Pancreas (tissue), 10 donors: ENCODE measurements at regions not wholly inside any gene's neighbourhood (a gene's known extent, or its start where the extent isn't known, plus 50 kb on each side); places are given as distances from the start of the nearest gene placed in this dataset.

ENCODE experiments used
- ATAC-seq, 4 donors: fragments of 200-7000 bp; cut with Tn5 transposase; one replicate each; pipeline versions ENCODE4 v1.8.0 to v1.9.1; 2020; ENCODE audit warnings: mild to moderate bottlenecking in 4 of 4, moderate library complexity in 4 of 4
- DNase-seq, 6 donors: peaks; one replicate each; pipeline ENCODE4 v3.0.0-alpha.2; 2020
- FAIRE-seq: peaks from 2 replicates; lab custom pipeline; 2012; peaks lifted over from hg19 to GRCh38; lab: Jason Lieb, UNC
- H3K27ac ChIP-seq, 4 donors: fragments of 200-600 bp; sonication (generic); 1 replicate in 3 of 4; 2 replicates in 1 of 4; pipeline versions ENCODE4 v1.5.0 to v1.8.0; 2020
- H3K27me3 ChIP-seq, 4 donors: fragments of 200-600 bp; one replicate each; pipeline ENCODE4 v1.8.0; 2021
- H3K36me3 ChIP-seq, 3 donors: fragments of 200-600 bp; sonication (generic) in 1 of 3; one replicate each; pipeline versions ENCODE4 v1.5.0 to v1.8.0; 2020 to 2021
- H3K4me1 ChIP-seq, 3 donors: fragments of 200-600 bp; one replicate each; pipeline ENCODE4 v1.8.0; 2021
- H3K4me3 ChIP-seq, 4 donors: fragments of 200-600 bp; sonication (generic) in 2 of 4; one replicate each; pipeline versions ENCODE4 v1.5.0 to v1.8.0; 2020 to 2021
- H3K9me3 ChIP-seq, 4 donors: fragments of 200-600 bp; one replicate each; pipeline ENCODE4 v1.8.0; 2021
- WGBS, 2 donors: extraction: QIAGEN DNeasy Blood & Tissue Kit; methylation state at CpG; one replicate each; pipeline ENCODE4 v1.1.7; 2013; 5-methylcytosine and 5-hydroxymethylcytosine counted together
- intact Hi-C, 3 donors: fragments of 100-400 bp; cut with DNase I; formaldehyde crosslinking; loops; one replicate each; pipeline versions ENCODE4 v1.11.1 to v1.14.2; 2022
- TF ChIP-seq, protein P1 (sequence below), 4 donors: fragments of 200-600 bp; sonication (generic) in 3 of 4; IDR thresholded peaks; one replicate each; pipeline versions ENCODE4 v1.5.0 to v1.8.0; 2021; ENCODE audit warnings: antibody characterized with exemption in 4 of 4
- donor health status: healthy with polysubstance abuse.
- donor health status: DM: no; HTN: no; CAD: no; lungs with moderate emphysema.
- donor health status: DM: no; HTN: no; CAD: no.
- donor health status: control.
- donor health status: control.
- donor health status: Bipolar disorder and iron deficiency.
- donor health status: DM: yes; HTN: yes; CAD: no.
- donor health status: DM: no; HTN: no; CAD: no.
- donor health status: DM: no; HTN: no; CAD: no.
- donor health status: DM: yes; HTN: yes; CAD: no.

DNA sequence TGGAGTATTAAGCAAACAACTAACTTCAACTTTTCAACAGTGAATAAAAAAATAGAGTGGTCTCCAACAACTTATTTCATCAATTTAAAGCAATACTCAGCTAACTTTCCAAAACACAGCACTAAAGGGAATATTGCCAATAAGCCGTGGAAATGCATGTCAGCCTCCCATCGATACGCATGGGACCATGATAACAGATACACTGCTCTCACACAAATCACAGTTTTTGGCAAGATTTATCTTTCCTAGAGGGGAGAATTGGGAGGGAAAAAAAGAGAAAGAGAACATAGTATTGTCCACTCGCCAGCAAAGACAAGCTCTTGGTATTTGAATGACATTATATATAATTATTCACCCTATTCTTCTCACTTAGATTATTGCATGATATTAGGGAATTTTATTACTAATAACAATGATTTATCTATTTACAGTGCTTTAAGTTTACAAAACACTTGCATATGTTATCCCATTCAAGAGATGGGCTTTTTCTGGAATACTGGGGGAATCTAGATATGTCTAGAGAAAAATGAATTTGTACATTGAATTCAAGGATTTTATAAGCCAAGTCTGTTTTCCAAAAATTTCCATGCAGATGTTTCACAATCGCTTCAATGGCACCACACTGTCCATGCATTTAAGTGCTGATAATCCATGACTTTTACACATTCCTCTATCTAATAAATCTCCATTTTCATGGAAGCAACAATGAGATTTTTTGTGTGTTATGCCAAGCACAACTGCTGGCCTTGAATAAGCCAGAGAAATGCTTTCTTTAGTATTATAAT, 194.0 kb upstream of the MGMT start:
- H3K27ac ChIP-seq = no peak overlapping the region
- H3K4me1 ChIP-seq = no peaks in the 10 kb centered on the region
- no peak for ATAC-seq
- H3K27me3 ChIP-seq = no peaks in the 10 kb centered on the region
- 79 to 84% methylated on average over 5 of the region's 5 CpGs for WGBS, 2 donors
- intact Hi-C loops = no loop called here
- no peak overlapping the region for H3K4me3 ChIP-seq
- no peaks in the 10 kb centered on the region for H3K9me3 ChIP-seq
- TF ChIP-seq, protein P1, sequence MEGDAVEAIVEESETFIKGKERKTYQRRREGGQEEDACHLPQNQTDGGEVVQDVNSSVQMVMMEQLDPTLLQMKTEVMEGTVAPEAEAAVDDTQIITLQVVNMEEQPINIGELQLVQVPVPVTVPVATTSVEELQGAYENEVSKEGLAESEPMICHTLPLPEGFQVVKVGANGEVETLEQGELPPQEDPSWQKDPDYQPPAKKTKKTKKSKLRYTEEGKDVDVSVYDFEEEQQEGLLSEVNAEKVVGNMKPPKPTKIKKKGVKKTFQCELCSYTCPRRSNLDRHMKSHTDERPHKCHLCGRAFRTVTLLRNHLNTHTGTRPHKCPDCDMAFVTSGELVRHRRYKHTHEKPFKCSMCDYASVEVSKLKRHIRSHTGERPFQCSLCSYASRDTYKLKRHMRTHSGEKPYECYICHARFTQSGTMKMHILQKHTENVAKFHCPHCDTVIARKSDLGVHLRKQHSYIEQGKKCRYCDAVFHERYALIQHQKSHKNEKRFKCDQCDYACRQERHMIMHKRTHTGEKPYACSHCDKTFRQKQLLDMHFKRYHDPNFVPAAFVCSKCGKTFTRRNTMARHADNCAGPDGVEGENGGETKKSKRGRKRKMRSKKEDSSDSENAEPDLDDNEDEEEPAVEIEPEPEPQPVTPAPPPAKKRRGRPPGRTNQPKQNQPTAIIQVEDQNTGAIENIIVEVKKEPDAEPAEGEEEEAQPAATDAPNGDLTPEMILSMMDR (IDR thresholded peaks at IDR 0.05) = no peak
- FAIRE-seq = no peak
- no peaks in the 10 kb centered on the region for H3K36me3 ChIP-seq
- no peak for DNase-seq

DNA sequence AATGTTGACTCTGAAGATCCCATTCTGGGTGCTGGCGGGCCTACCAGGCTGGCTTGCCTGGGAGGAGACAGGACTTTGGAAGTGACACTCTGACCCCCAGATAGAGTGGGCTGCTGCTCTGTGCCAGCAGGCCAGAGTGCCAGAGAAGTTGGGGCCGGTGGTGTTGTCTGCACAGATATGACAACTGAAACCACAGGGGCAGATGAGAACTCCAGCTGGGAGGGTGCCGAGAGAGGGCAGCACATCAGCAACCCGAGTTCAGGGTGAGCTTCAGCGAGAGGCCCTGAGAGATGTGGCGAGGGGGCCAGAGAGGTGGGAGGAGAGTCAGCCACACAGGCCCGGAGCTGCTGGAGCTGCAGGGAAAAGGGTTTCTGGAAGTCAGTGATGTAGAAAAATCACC, 193.2 kb upstream of the MGMT start:
- no peak for DNase-seq
- FAIRE-seq = no peak
- Histone ChIP-seq H3K27me3 (no peaks in the 10 kb centered on the region), H3K27ac (no peak overlapping the region), H3K4me1 (no peaks in the 10 kb centered on the region), H3K36me3 (no peaks in the 10 kb centered on the region), H3K4me3 (no peak overlapping the region), H3K9me3 (no peaks in the 10 kb centered on the region)
- intact Hi-C loops = no loop called here
- TF ChIP-seq, protein P1 (IDR thresholded peaks at IDR 0.05) = no peak
- 57 to 69% methylated on average over 7 of the region's 7 CpGs for WGBS, 2 donors
- no peak for ATAC-seq

DNA sequence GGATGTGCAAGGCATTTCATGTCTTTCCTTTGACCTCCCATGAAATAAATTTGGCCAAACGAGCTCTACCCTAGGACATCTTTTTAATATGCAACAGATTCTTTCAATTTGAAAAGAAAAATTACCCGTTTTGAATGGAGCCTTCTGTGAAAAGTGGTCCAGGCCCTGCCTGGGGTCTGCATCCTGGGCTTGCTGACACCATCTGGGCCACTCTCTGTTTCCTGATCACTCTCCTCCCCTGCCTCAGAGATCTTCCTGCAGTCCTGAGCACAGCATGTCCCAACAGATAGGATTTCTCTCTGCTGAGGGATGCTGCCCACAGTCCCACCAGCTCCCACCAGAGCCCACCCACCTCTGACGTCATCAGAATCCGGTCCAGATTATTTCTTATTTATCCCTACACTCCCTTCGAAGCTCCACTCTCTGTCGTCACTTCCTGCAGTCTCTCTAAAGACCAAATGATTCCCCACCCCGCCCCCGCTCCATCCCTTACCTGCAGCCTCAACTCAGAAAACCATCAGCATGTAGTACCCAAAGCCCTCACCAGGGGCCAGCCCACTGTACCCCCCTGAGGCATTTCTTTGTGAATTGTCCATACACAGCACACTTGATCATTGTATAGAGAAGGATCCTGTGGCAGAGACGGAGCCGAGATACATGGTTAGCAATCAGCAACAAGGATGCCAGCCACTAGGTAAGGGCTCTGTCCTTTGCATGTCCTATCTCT, 192.1 kb upstream of the MGMT start:
- 49 to 54% methylated on average over 10 of the region's 10 CpGs for WGBS, 2 donors
- intact Hi-C loops = no loop called here
- FAIRE-seq (no peak), DNase-seq (no peak), ATAC-seq (no peak)
- Histone ChIP-seq H3K27ac (no peak overlapping the region), H3K36me3 (no peaks in the 10 kb centered on the region), H3K4me1 (no peaks in the 10 kb centered on the region), H3K4me3 (no peak overlapping the region), H3K27me3 (peaks cover 0 to 7% (median 0%) of the 10 kb centered on the region in 4 donors), H3K9me3 (no peaks in the 10 kb centered on the region)
- TF ChIP-seq, protein P1 (IDR thresholded peaks at IDR 0.05) = no peak

DNA sequence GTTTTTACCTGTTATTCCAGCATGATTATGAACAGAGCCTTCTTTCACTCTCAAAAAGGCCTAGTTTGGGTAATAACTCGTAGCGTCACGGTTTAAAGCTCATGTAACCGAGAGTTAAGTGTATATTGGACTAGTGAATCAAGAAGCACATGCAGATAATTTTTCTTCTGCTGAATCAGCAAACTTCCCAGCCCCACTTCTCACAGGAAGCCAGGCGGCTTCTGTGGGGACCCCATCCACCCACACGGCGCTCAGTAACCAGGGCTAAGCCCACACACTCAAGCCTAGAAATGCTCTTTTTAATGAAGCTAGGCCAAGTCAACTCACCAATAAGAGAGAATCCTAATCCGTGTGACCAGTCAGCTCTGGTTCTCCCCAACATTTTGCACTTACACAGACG, 191.2 kb upstream of the MGMT start:
- peaks cover 0 to 15% (median 3%) of the 10 kb centered on the region in 4 donors for H3K27me3 ChIP-seq
- no peaks in the 10 kb centered on the region for H3K36me3 ChIP-seq
- TF ChIP-seq, protein P1 (IDR thresholded peaks at IDR 0.05) = no peak
- DNase-seq (no peak), ATAC-seq (no peak), FAIRE-seq (no peak)
- H3K27ac ChIP-seq = no peak overlapping the region
- intact Hi-C loops = no loop called here
- WGBS, 2 donors = 76 to 84% methylated on average over 9 of the region's 9 CpGs
- no peak overlapping the region for H3K4me3 ChIP-seq
- no peaks in the 10 kb centered on the region for H3K4me1 ChIP-seq
- H3K9me3 ChIP-seq = no peaks in the 10 kb centered on the region

DNA sequence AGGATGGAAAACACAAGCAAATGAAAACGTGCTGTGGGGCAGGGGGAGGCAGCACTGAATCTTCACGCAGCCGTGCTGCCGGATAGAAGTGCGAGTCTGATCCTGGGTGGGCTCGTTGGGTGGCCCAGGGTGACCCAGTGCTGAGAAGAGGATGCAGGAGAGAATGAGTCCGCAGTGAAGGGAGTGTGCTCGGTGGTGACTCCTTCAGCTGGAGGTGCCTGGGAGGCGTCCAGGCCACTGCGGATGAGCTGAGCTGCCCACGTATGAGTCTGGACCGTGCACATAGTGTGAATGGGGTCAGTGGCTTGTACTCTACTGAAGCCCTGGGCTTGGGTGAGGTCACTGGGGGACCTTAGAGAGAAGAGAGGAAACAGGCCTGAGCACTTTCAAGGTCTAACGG, 190.0 kb upstream of the MGMT start:
- DNase-seq = no peak
- Histone ChIP-seq H3K4me1 (no peaks in the 10 kb centered on the region), H3K27ac (no peak overlapping the region), H3K27me3 (peaks cover 0 to 18% (median 3%) of the 10 kb centered on the region in 4 donors), H3K36me3 (no peaks in the 10 kb centered on the region), H3K4me3 (no peak overlapping the region), H3K9me3 (no peaks in the 10 kb centered on the region)
- ATAC-seq = peak in 1 of 4 donors; percentile 27
- intact Hi-C loops = no loop called here
- FAIRE-seq = no peak
- TF ChIP-seq, protein P1 (IDR thresholded peaks at IDR 0.05) = no peak
- WGBS, 2 donors = 65 to 72% methylated on average over 13 of the region's 13 CpGs
